HEK293 (cell line): ENCODE measurements at regions not wholly inside any gene's neighbourhood (a gene's known extent, or its start where the extent isn't known, plus 50 kb on each side); places are given as distances from the start of the nearest gene placed in this dataset.

ENCODE experiments used
- CTCF ChIP-seq: fragments of 450-650 bp; formaldehyde crosslinking; IDR thresholded peaks from 2 replicates; pipeline ENCODE4 v1.5.1; 2016; ENCODE audit warnings: missing biosample characterization, missing genetic modification characterization
- KLF17 ChIP-seq: fragments of 450-650 bp; formaldehyde crosslinking; IDR thresholded peaks from 2 replicates; pipeline ENCODE4 v1.5.1; 2016; ENCODE audit warnings: missing biosample characterization, missing genetic modification characterization
- TRIM28 ChIP-seq: IDR thresholded peaks from 2 replicates; pipeline ENCODE4 v1.6.1; 2011; ENCODE audit warnings: low read length, control low read depth, borderline replicate concordance
- ZBTB21 ChIP-seq: fragments of 450-650 bp; formaldehyde crosslinking; IDR thresholded peaks from 2 replicates; pipeline ENCODE4 v1.5.1; 2017; ENCODE audit warnings: missing biosample characterization, missing genetic modification characterization
- ZBTB6 ChIP-seq: fragments of 450-650 bp; formaldehyde crosslinking; IDR thresholded peaks from 2 replicates; pipeline ENCODE4 v1.5.1; 2017; ENCODE audit warnings: missing biosample characterization, missing genetic modification characterization
- ZNF433 ChIP-seq: fragments of 450-650 bp; formaldehyde crosslinking; IDR thresholded peaks from 2 replicates; pipeline ENCODE4 v1.5.1; 2016; ENCODE audit warnings: missing biosample characterization, missing genetic modification characterization, low read depth
- ZNF624 ChIP-seq: fragments of 450-650 bp; formaldehyde crosslinking; IDR thresholded peaks from 2 replicates; pipeline ENCODE4 v1.5.1; 2017; ENCODE audit warnings: missing biosample characterization, missing genetic modification characterization
- ZNF639 ChIP-seq: fragments of 450-650 bp; formaldehyde crosslinking; IDR thresholded peaks from 2 replicates; pipeline ENCODE4 v1.5.1; 2016; ENCODE audit warnings: missing biosample characterization, missing genetic modification characterization

- TF ChIP-seq ZNF624 (no peak), TRIM28 (no peak), ZBTB6 (tag by site-specific recombination) (no peak), KLF17 (tag by site-specific recombination) (no peak), ZNF433 (tag by site-specific recombination) (no peak), ZBTB21 (tag by site-specific recombination) (no peak), ZNF639 (tag by site-specific recombination) (no peak), CTCF (no peak)
These were observed 729.1 kb downstream of the TNS3 start for GRCh38 chr7:46852795-46853194.
